ENCODE measurements at regions not wholly inside any gene's neighbourhood (a gene's known extent, or its start where the extent isn't known, plus 50 kb on each side); places are given as distances from the start of the nearest gene placed in this dataset.

DNA sequence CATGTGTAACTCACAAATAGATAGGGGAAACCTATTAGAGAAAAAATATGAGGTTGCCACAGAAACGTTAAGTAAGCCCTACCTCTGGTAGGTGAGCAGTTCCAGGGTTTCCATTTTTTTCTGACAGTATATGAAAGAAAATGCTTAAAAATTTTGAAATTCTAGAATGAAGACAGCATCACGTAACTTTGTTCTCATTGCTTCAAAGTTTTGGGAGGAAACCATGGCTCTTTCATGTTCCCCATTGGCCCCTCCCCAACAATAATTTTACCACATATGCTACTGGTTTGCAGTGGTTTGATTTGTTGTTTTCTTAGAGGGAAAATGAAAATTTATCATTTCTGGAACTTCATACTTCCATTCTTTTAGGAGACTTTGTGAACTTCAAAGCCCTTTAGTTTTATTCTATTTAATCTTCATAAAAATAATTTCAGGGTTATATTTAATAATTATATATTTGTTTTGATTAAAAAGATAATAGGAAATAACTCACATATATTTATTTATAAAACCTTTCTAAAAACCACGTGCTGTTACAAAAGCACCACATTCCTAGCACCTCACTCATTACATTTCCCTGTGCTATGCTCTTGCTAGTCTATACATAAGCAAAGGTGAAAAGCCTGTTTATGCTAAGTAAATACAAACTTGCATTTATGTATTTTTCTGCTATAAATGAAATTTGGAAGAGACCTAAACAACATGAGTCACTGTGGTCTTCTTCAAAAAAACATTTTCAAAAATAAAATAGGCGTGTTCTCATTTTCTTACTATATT is 113.4 kb downstream of the CASP12 start:
- no peak for TF ChIP-seq POLR2A (IDR thresholded peaks at IDR 0.05)
- TF ChIP-seq, protein P1, sequence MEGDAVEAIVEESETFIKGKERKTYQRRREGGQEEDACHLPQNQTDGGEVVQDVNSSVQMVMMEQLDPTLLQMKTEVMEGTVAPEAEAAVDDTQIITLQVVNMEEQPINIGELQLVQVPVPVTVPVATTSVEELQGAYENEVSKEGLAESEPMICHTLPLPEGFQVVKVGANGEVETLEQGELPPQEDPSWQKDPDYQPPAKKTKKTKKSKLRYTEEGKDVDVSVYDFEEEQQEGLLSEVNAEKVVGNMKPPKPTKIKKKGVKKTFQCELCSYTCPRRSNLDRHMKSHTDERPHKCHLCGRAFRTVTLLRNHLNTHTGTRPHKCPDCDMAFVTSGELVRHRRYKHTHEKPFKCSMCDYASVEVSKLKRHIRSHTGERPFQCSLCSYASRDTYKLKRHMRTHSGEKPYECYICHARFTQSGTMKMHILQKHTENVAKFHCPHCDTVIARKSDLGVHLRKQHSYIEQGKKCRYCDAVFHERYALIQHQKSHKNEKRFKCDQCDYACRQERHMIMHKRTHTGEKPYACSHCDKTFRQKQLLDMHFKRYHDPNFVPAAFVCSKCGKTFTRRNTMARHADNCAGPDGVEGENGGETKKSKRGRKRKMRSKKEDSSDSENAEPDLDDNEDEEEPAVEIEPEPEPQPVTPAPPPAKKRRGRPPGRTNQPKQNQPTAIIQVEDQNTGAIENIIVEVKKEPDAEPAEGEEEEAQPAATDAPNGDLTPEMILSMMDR (IDR thresholded peaks at IDR 0.05): no peak

All from upper lobe of left lung (tissue), 4 donors.